ENCODE measurements at regions not wholly inside any gene's neighbourhood (a gene's known extent, or its start where the extent isn't known, plus 50 kb on each side); places are given as distances from the start of the nearest gene placed in this dataset.

DNA sequence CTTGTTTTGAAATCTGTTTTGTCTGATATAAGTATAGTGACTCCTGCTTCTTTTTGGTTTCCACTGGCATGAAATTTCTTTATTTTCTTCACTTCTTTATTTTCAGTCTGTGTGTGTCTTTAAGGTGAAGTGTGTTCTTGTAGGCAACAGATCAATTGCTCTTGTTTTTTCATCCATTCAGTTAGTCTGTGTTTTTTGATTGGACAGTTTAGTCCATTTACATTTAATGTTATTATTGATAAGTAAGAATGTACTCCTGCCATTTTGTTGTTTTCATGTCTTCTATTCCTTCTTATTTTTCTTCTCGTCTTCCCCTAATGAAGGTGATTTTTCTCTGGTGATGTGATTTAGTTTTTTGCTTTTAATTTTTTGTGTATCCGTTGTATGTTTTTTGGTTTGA, 487.7 kb upstream of the PBX1 start:
- in situ Hi-C loops (cut with MboI; ENCODE audit: low sequenced_read_pairs) (no loop called here), intact Hi-C loops (cut with micrococcal nuclease) (no loop called here), dilution Hi-C loops (cut with HindIII; ENCODE audit: low sequenced_read_pairs, unreplicated experiment) (no loop called here)
- TF ChIP-seq BHLHE40 (IDR thresholded peaks at IDR 0.05; ENCODE audit: low read depth, low read length) (no peak), NFE2L2 (IDR thresholded peaks at IDR 0.05; ENCODE audit: low read depth, low read length) (no peak), ELK1 (IDR thresholded peaks at IDR 0.05; ENCODE audit: borderline replicate concordance, low read depth, low read length) (no peak), MAZ (IDR thresholded peaks at IDR 0.05; ENCODE audit: borderline replicate concordance, low read depth, low read length) (no peak), RFX5 (IDR thresholded peaks at IDR 0.05; ENCODE audit: low read depth, low read length) (no peak), MAFK (IDR thresholded peaks at IDR 0.05; ENCODE audit: low read depth, low read length) (no peak), CHD1 (IDR thresholded peaks at IDR 0.05; ENCODE audit: low read depth, low read length) (no peak), SMC3 (IDR thresholded peaks at IDR 0.05; ENCODE audit: low read depth, low read length) (no peak), RCOR1 (IDR thresholded peaks at IDR 0.05; ENCODE audit: insufficient replicate concordance, low read length) (no peak), CEBPB (IDR thresholded peaks at IDR 0.05; ENCODE audit: low read depth, low read length) (no peak), POLR2A (IDR thresholded peaks at IDR 0.05; ENCODE audit: low read depth, low read length) (no peak), USF2 (IDR thresholded peaks at IDR 0.05; ENCODE audit: low read depth, low read length) (no peak), RAD21 (IDR thresholded peaks at IDR 0.05; ENCODE audit: low read length) (no peak), FOS (IDR thresholded peaks at IDR 0.05; ENCODE audit: low read depth, low read length) (no peak), MXI1 (IDR thresholded peaks at IDR 0.05; ENCODE audit: borderline replicate concordance, low read depth, low read length) (no peak)
- TF ChIP-seq, protein P1, sequence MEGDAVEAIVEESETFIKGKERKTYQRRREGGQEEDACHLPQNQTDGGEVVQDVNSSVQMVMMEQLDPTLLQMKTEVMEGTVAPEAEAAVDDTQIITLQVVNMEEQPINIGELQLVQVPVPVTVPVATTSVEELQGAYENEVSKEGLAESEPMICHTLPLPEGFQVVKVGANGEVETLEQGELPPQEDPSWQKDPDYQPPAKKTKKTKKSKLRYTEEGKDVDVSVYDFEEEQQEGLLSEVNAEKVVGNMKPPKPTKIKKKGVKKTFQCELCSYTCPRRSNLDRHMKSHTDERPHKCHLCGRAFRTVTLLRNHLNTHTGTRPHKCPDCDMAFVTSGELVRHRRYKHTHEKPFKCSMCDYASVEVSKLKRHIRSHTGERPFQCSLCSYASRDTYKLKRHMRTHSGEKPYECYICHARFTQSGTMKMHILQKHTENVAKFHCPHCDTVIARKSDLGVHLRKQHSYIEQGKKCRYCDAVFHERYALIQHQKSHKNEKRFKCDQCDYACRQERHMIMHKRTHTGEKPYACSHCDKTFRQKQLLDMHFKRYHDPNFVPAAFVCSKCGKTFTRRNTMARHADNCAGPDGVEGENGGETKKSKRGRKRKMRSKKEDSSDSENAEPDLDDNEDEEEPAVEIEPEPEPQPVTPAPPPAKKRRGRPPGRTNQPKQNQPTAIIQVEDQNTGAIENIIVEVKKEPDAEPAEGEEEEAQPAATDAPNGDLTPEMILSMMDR (conservative IDR thresholded peaks at IDR 0.05; ENCODE audit: low read depth, low read length): no peak
- Histone ChIP-seq H3K4ac (ENCODE audit: low read depth, low read length) (no peak overlapping the region), H4K5ac (ENCODE audit: low read depth, low read length) (no peak overlapping the region), H3K27me3 (ENCODE audit: control insufficient read depth, insufficient read depth, low read length) (no peaks in the 10 kb centered on the region), H2BK20ac (ENCODE audit: low read depth, low read length) (no peak overlapping the region), H2AFZ (replicated peaks; ENCODE audit: low read length, poor library complexity) (no peak overlapping the region), H2BK15ac (ENCODE audit: low read depth, low read length) (no peak overlapping the region), H3K27ac (ENCODE audit: insufficient read depth, low read length) (no peak overlapping the region), H2BK120ac (ENCODE audit: low read depth, low read length) (no peak overlapping the region), H3K79me1 (ENCODE audit: low read depth in 1 of 2, low read length in 2 of 2) (no peaks in the 10 kb centered on the region), H3K4me1 (ENCODE audit: control insufficient read depth, insufficient read depth, low read length) (no peaks in the 10 kb centered on the region), H3K18ac (ENCODE audit: low read depth, low read length) (no peak overlapping the region), H3K4me3 (ENCODE audit: insufficient read depth, low read depth, low read length) (no peak overlapping the region), H2AK9ac (replicated peaks; ENCODE audit: low read depth, low read length, poor library complexity) (no peak overlapping the region), H4K8ac (ENCODE audit: low read depth in 2 of 2, low read length in 2 of 2) (no peak overlapping the region), H2AK5ac (ENCODE audit: low read depth, low read length) (no peak overlapping the region), H3K36me3 (ENCODE audit: control insufficient read depth, insufficient read depth, low read length) (no peaks in the 10 kb centered on the region), H3K9me1 (ENCODE audit: insufficient read depth, low read length) (no peaks in the 10 kb centered on the region), H2BK5ac (ENCODE audit: low read depth, low read length, poor library complexity, severe bottlenecking) (no peak overlapping the region), H3K14ac (replicated peaks; ENCODE audit: low read depth, low read length) (no peak overlapping the region), H4K20me1 (ENCODE audit: insufficient read depth, low read length) (no peaks in the 10 kb centered on the region), H3K4me2 (ENCODE audit: low read depth, low read length) (no peak overlapping the region), H3K9me3 (ENCODE audit: control insufficient read depth, insufficient read depth, low read length) (peaks cover 2% of the 10 kb centered on the region), H4K91ac (ENCODE audit: insufficient read depth, low read depth, low read length) (no peak overlapping the region), H3K56ac (ENCODE audit: extremely low read depth, insufficient read depth, low read length) (no peak overlapping the region), H3K23ac (ENCODE audit: low read depth, low read length) (no peak overlapping the region), H3K9ac (ENCODE audit: low read depth, low read length) (no peak overlapping the region)
- WGBS, 2 experiments (ENCODE audit: extremely low coverage in 2 of 2, insufficient read length in 1 of 2): no CpG with 5 or more reads among the region's 2 CpGs
- no TSS peak for BruUV-seq (replicated peaks)
- POLR2A ChIA-PET (ENCODE audit: unreplicated experiment): no interaction called here
- DNase-seq: no peak
- no peak for ATAC-seq (ENCODE audit: low read depth)
- CTCF ChIA-PET: no interaction called here

Data from IMR-90 (cell line).